ENCODE measurements at regions not wholly inside any gene's neighbourhood (a gene's known extent, or its start where the extent isn't known, plus 50 kb on each side); places are given as distances from the start of the nearest gene placed in this dataset.

DNA sequence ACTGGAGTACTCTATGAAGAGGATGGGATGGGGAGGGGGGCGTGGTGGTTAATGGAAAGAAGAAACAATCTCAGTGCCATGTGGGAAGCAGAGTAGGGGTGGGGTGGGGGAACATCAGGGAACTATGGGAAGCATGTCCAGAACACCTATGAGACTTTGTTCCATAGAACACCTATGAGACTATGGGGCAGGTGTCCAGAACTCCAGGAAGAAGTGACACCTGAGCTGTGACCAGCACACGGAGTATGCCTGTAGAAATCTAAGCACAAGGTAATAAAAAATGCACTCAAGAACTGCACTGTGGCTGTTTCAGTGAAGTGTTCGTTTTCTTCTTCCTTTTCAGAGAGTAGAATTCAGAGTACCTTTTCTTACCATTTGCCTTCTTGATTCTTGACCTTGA, 704.8 kb upstream of the TENM3 start:
- H3K27me3 Mint-ChIP-seq = no peaks in the 10 kb centered on the region
- H3K4me1 Mint-ChIP-seq = no peaks in the 10 kb centered on the region
- no peak overlapping the region for H3K27ac Mint-ChIP-seq (ENCODE audit: low read depth)
- no peak for DNase-seq (ENCODE audit: low spot score in 2 of 2)
- H3K36me3 Mint-ChIP-seq (ENCODE audit: insufficient read depth) = peaks cover 3% of the 10 kb centered on the region
- no peak for ATAC-seq (replicated peaks; ENCODE audit: extremely low read depth, poor library complexity, severe bottlenecking)
- H3K4me3 Mint-ChIP-seq = no peak overlapping the region
- H3K9me3 Mint-ChIP-seq = peaks cover 27% of the 10 kb centered on the region

GRCh38 chr4:181541396-181541795, 701.8 kb upstream of the TENM3 start:
- DNase-seq (ENCODE audit: low spot score in 2 of 2) = no peak
- ATAC-seq (replicated peaks; ENCODE audit: extremely low read depth, poor library complexity, severe bottlenecking) = no peak
- no peaks in the 10 kb centered on the region for H3K36me3 Mint-ChIP-seq (ENCODE audit: insufficient read depth)

DNA sequence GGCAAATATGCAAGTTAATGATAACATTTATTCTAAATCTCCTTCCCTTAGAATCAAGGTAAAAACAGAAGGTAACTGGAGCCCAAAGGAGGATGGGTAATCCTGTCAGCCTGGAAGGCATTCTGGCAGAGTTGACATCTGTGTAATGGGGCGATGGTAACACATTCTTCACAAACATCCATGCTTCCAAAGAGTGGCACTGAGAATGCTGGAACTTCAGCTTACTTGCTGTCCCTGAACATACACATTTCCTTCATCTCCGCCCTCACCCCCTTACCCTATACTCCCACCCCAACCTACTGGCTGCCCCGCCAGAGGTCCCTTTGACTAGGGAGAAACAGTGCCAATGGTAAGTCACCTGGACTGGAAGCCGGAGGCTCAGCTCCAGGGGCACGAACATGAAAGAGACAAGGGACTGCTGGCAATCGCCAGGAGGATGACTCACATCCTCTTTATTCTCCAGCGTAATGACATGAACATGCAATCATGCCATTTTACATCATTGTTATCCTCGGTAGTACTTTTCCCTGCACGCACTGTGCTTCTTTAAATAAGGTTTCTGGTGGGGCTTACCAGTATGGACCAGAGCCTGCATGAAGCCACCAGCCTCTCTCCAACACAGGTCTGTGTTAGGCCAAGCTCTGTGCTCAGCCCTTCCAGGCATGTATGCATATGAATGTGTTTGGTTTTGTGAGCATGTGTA, 694.2 kb upstream of the TENM3 start:
- Mint-ChIP-seq H3K9me3 (peaks cover 5% of the 10 kb centered on the region), H3K27me3 (no peaks in the 10 kb centered on the region), H3K4me1 (no peaks in the 10 kb centered on the region), H3K27ac (ENCODE audit: low read depth) (no peak overlapping the region), H3K36me3 (ENCODE audit: insufficient read depth) (no peaks in the 10 kb centered on the region), H3K4me3 (no peak overlapping the region)
- no peak for DNase-seq (ENCODE audit: low spot score in 2 of 2)
- ATAC-seq (replicated peaks; ENCODE audit: extremely low read depth, poor library complexity, severe bottlenecking) = no peak

More at GRCh38 chr4:181541396-181541795, 701.8 kb upstream of the TENM3 start:
- Mint-ChIP-seq H3K4me1 (no peaks in the 10 kb centered on the region), H3K27ac (ENCODE audit: low read depth) (no peak overlapping the region), H3K9me3 (peaks cover 17% of the 10 kb centered on the region), H3K27me3 (no peaks in the 10 kb centered on the region), H3K4me3 (no peak overlapping the region)

DNA sequence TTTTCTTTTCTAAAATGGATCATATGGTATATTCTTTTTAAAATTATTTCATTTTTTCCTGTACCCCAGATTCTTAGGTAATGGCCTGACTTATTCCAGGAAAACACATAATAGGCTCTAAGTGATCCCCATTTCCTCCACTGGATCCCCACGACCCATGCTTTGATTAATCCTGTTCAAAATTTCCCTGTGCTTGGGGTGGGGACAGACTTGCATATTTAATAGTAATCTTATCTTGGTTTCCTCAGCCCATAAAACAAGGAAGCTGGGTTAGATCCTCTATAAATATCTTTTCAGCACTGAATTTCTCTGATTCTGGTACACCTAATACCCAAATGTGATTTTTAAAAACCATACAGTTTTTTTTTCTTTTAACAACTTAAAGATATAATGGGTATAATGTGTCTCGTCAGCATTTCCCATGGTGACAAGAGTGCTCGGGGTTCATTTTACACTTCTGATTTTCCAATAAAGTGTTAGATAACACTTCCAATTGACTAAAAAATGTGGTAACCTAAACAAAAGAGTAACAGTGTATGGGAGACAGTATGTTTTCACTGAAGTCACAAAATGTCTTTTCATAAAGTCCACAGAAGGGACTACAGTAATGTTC, 693.5 kb upstream of the TENM3 start:
- Mint-ChIP-seq H3K36me3 (ENCODE audit: insufficient read depth) (no peaks in the 10 kb centered on the region), H3K4me3 (no peak overlapping the region), H3K4me1 (no peaks in the 10 kb centered on the region), H3K27ac (ENCODE audit: low read depth) (no peak overlapping the region), H3K27me3 (no peaks in the 10 kb centered on the region), H3K9me3 (peaks cover 6% of the 10 kb centered on the region)
- no peak for DNase-seq (ENCODE audit: low spot score in 2 of 2)
- no peak for ATAC-seq (replicated peaks; ENCODE audit: extremely low read depth, poor library complexity, severe bottlenecking)

DNA sequence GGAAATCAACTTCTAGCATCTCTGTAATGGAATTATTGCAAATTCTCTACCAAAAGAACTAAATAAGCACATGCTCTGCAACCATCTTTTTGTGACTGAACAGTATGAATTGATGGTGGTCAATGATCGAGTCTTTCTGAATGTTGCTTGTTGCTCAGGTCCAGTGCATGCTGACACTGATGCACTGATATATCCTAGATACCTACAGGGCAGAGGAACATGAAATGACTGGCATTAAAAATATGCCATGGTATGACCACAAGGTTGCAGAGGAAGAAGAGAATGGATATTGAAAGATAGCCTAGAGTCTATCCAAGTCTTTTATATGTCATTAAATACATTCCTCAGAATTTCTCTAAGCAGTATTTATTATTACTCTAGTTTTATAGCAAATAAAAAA, 692.8 kb upstream of the TENM3 start:
- H3K4me1 Mint-ChIP-seq = no peaks in the 10 kb centered on the region
- no peak overlapping the region for H3K27ac Mint-ChIP-seq (ENCODE audit: low read depth)
- H3K4me3 Mint-ChIP-seq = no peak overlapping the region
- ATAC-seq (replicated peaks; ENCODE audit: extremely low read depth, poor library complexity, severe bottlenecking) (no peak), DNase-seq (ENCODE audit: low spot score in 2 of 2) (no peak)
- no peaks in the 10 kb centered on the region for H3K36me3 Mint-ChIP-seq (ENCODE audit: insufficient read depth)
- H3K27me3 Mint-ChIP-seq = no peaks in the 10 kb centered on the region
- H3K9me3 Mint-ChIP-seq = peaks cover 6% of the 10 kb centered on the region

DNA sequence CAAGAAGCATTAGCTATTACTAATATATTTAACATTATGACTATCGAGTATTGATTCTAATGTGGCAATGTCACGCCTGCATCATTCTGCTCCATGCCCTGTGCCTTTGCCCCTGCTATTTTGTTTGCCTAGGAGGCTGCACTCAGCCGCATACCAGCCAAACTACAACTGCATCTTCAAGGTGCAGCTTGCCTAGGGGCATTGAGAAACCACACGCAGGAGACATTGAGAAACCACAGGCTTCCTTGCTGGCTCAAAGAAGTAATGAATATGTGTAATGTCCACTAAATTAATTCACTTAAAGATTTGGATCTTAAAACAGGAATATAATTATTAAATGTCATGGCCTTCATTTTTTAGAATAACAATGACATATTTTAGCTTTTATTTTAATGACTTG, 683.6 kb upstream of the TENM3 start:
- ATAC-seq (replicated peaks; ENCODE audit: extremely low read depth, poor library complexity, severe bottlenecking) (no peak), DNase-seq (ENCODE audit: low spot score in 2 of 2) (no peak)
- no peak overlapping the region for H3K4me3 Mint-ChIP-seq
- peaks cover 4% of the 10 kb centered on the region for H3K9me3 Mint-ChIP-seq
- no peak overlapping the region for H3K27ac Mint-ChIP-seq (ENCODE audit: low read depth)
- no peaks in the 10 kb centered on the region for H3K4me1 Mint-ChIP-seq
- no peaks in the 10 kb centered on the region for H3K27me3 Mint-ChIP-seq
- no peaks in the 10 kb centered on the region for H3K36me3 Mint-ChIP-seq (ENCODE audit: insufficient read depth)

DNA sequence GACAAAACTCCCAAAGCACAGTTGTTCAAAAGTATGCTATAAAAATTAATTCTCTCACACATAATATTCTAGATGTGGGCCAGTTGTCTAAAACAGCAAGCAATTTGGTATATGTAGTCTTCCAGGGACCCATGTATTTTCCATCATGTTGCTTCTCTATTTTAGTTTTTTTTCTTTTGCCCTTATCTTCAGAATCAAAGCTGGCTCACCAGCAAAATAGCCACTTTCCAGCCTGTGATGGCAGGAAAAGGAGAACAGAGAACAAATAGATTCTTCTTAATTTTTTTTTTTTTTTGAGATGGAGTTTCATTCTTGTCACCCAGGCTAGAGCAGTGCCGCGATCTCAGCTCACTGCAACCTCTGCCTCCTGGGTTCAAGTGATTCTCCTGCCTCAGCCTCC, 680.8 kb upstream of the TENM3 start:
- Mint-ChIP-seq H3K27ac (ENCODE audit: low read depth) (no peak overlapping the region), H3K4me3 (no peak overlapping the region), H3K27me3 (no peaks in the 10 kb centered on the region), H3K9me3 (peaks cover 6% of the 10 kb centered on the region), H3K36me3 (ENCODE audit: insufficient read depth) (no peaks in the 10 kb centered on the region), H3K4me1 (no peaks in the 10 kb centered on the region)
- no peak for ATAC-seq (replicated peaks; ENCODE audit: extremely low read depth, poor library complexity, severe bottlenecking)
- no peak for DNase-seq (ENCODE audit: low spot score in 2 of 2)

- no peaks in the 10 kb centered on the region for H3K36me3 Mint-ChIP-seq (ENCODE audit: insufficient read depth)
- peaks cover 6% of the 10 kb centered on the region for H3K9me3 Mint-ChIP-seq
- no peak overlapping the region for H3K27ac Mint-ChIP-seq (ENCODE audit: low read depth)
- H3K27me3 Mint-ChIP-seq = no peaks in the 10 kb centered on the region
- H3K4me3 Mint-ChIP-seq = no peak overlapping the region
- ATAC-seq (replicated peaks; ENCODE audit: extremely low read depth, poor library complexity, severe bottlenecking) (no peak), DNase-seq (ENCODE audit: low spot score in 2 of 2) (no peak)
- no peaks in the 10 kb centered on the region for H3K4me1 Mint-ChIP-seq
Measured at GRCh38 chr4:181564625-181565024, 678.6 kb upstream of the TENM3 start.

GRCh38 chr4:181566490-181566889, 676.7 kb upstream of the TENM3 start:
- Mint-ChIP-seq H3K4me3 (no peak overlapping the region), H3K4me1 (no peaks in the 10 kb centered on the region), H3K9me3 (peaks cover 15% of the 10 kb centered on the region), H3K27ac (ENCODE audit: low read depth) (no peak overlapping the region), H3K27me3 (no peaks in the 10 kb centered on the region), H3K36me3 (ENCODE audit: insufficient read depth) (no peaks in the 10 kb centered on the region)
- ATAC-seq (replicated peaks; ENCODE audit: extremely low read depth, poor library complexity, severe bottlenecking) (no peak), DNase-seq (ENCODE audit: low spot score in 2 of 2) (no peak)

- no peak for DNase-seq (ENCODE audit: low spot score in 2 of 2)
- ATAC-seq (replicated peaks; ENCODE audit: extremely low read depth, poor library complexity, severe bottlenecking) = no peak
- no peaks in the 10 kb centered on the region for H3K4me1 Mint-ChIP-seq
- H3K27me3 Mint-ChIP-seq = no peaks in the 10 kb centered on the region
- H3K9me3 Mint-ChIP-seq = peaks cover 11% of the 10 kb centered on the region
- no peak overlapping the region for H3K4me3 Mint-ChIP-seq
- no peaks in the 10 kb centered on the region for H3K36me3 Mint-ChIP-seq (ENCODE audit: insufficient read depth)
- H3K27ac Mint-ChIP-seq (ENCODE audit: low read depth) = no peak overlapping the region
Measured at GRCh38 chr4:181569553-181569952, 673.6 kb upstream of the TENM3 start.

GRCh38 chr4:181578911-181579310, 664.3 kb upstream of the TENM3 start:
- Mint-ChIP-seq H3K4me3 (no peak overlapping the region), H3K36me3 (ENCODE audit: insufficient read depth) (no peaks in the 10 kb centered on the region), H3K4me1 (no peaks in the 10 kb centered on the region), H3K9me3 (peaks cover 21% of the 10 kb centered on the region), H3K27ac (ENCODE audit: low read depth) (no peak overlapping the region), H3K27me3 (no peaks in the 10 kb centered on the region)
- DNase-seq (ENCODE audit: low spot score in 2 of 2) (no peak), ATAC-seq (replicated peaks; ENCODE audit: extremely low read depth, poor library complexity, severe bottlenecking) (no peak)

GRCh38 chr4:181579486-181579885, 663.7 kb upstream of the TENM3 start:
- no peak for DNase-seq (ENCODE audit: low spot score in 2 of 2)
- no peaks in the 10 kb centered on the region for H3K36me3 Mint-ChIP-seq (ENCODE audit: insufficient read depth)
- no peak overlapping the region for H3K27ac Mint-ChIP-seq (ENCODE audit: low read depth)
- H3K4me3 Mint-ChIP-seq = no peak overlapping the region
- H3K9me3 Mint-ChIP-seq = peaks cover 21% of the 10 kb centered on the region
- no peak for ATAC-seq (replicated peaks; ENCODE audit: extremely low read depth, poor library complexity, severe bottlenecking)
- H3K4me1 Mint-ChIP-seq = no peaks in the 10 kb centered on the region
- H3K27me3 Mint-ChIP-seq = no peaks in the 10 kb centered on the region

DNA sequence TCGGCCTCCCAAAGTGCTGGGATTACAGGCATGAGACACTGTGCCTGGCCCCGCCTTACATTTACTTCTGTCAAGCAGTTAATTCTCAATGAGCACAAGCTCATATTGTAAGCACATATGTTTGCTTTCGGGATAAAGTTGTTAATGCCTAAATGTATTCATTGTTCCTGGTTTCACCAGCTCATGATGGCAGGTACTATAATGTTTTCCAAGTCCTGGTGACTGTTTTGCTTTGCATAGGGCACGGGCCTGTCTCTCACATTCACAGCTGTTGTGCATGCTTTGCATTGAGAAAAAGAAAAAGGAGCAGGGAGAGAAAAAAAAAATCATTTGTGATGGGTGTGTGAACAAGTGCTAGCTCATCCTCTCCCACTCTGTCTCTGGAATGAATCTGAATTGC, 661.2 kb upstream of the TENM3 start:
- H3K27ac Mint-ChIP-seq (ENCODE audit: low read depth) = no peak overlapping the region
- DNase-seq (ENCODE audit: low spot score in 2 of 2) = no peak
- H3K9me3 Mint-ChIP-seq = peaks cover 25% of the 10 kb centered on the region
- H3K4me1 Mint-ChIP-seq = no peaks in the 10 kb centered on the region
- no peak for ATAC-seq (replicated peaks; ENCODE audit: extremely low read depth, poor library complexity, severe bottlenecking)
- H3K36me3 Mint-ChIP-seq (ENCODE audit: insufficient read depth) = no peaks in the 10 kb centered on the region
- H3K4me3 Mint-ChIP-seq = no peak overlapping the region
- no peaks in the 10 kb centered on the region for H3K27me3 Mint-ChIP-seq

All from central memory CD8-positive, alpha-beta T cell (primary cell).